Adrenal gland (tissue), 5 donors: ENCODE measurements at regions not wholly inside any gene's neighbourhood (a gene's known extent, or its start where the extent isn't known, plus 50 kb on each side); places are given as distances from the start of the nearest gene placed in this dataset.

ENCODE experiments used
- CTCF ChIP-seq, 6 experiments: fragments of 450-650 bp in 4 of 6; fragments of 200-600 bp in 2 of 6; sonication (generic) in 1 of 6; IDR thresholded peaks; 1 replicate in 5 of 6; 2 replicates in 1 of 6; pipeline versions ENCODE4 v1.5.1 to v1.8.0; 2016 to 2021; ENCODE audit warnings: antibody characterized with exemption in 6 of 6, mild to moderate bottlenecking in 2 of 6, moderate library complexity in 1 of 6
- POLR2A ChIP-seq, 2 donors: fragments of 450-650 bp; IDR thresholded peaks; one replicate each; pipeline ENCODE4 v1.6.1; 2017; ENCODE audit warnings: antibody characterized with exemption in 2 of 2, mild to moderate bottlenecking in 2 of 2, moderate library complexity in 1 of 2
- donor health status: DM: no; HTN: no; CAD: no.

DNA sequence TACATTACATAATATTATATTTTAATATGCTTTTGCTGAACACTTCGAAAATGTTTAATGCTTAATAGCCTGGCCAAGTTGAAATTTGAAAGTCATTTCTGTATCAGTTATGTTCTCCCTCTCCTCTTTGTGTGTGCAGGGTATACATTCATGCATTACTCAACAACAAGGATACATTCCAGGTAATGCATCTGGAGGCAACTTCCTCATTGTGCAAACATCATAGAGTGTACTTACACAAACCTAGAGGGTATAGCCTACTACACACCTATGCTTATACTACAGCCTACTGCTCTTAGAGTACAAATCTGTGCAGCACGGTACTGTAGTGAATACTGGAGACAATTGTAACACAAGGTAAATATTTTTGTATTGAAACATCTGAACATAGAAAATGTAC, 407.3 kb downstream of the MRPL39 start:
- TF ChIP-seq CTCF (IDR thresholded peaks at IDR 0.05) (no peak), POLR2A (IDR thresholded peaks at IDR 0.05) (no peak)
